AG04450 (cell line): ENCODE measurements at regions not wholly inside any gene's neighbourhood (a gene's known extent, or its start where the extent isn't known, plus 50 kb on each side); places are given as distances from the start of the nearest gene placed in this dataset.
"Not testable (repeated sequence)": the region's sequence is repeated elsewhere in the genome, so short reads cannot be mapped to it uniquely, and the experiment has no call there.

Experiments used
- CTCF ChIA-PET: fragments of 300-600, 350-600 bp; formaldehyde crosslinking; extraction: SDS; loops from one replicate; lab custom pipeline; 2022; ENCODE audit warnings: antibody characterized with exemption, inconsistent platforms; lab: Charles Lee
- POLR2A ChIA-PET: fragments of 350-600 bp; formaldehyde crosslinking; extraction: SDS; loops from one replicate; lab custom pipeline; 2021; ENCODE audit warnings: antibody characterized with exemption, inconsistent platforms; lab: Yijun Ruan, JAX
- DNase-seq: peaks from one replicate; pipeline ENCODE4 v3.0.0-alpha.2; 2011; ENCODE audit warnings: low read depth, low spot score
- H3K27ac ChIP-seq: one replicate; pipeline ENCODE4 v1.5.1; 2012; ENCODE audit warnings: low read depth, low read length, control low read depth
- H3K27me3 ChIP-seq: one replicate; pipeline ENCODE4 v1.6.0; 2012; ENCODE audit warnings: low read length; ENCODE audit not compliant: control insufficient read depth, insufficient read depth
- H3K4me3 ChIP-seq: 2 replicates; pipeline ENCODE4 v1.5.1; 2011; ENCODE audit warnings: mild to moderate bottlenecking, low read depth, low read length, control low read depth
- H3K9me3 ChIP-seq: 2 replicates; pipeline ENCODE4 v1.5.1; 2012; ENCODE audit warnings: low read length; ENCODE audit not compliant: control insufficient read depth, insufficient read depth
- TF ChIP-seq, protein P1 (sequence below): IDR thresholded peaks from 2 replicates; pipeline ENCODE4 v1.5.1; 2011; ENCODE audit warnings: low read depth, low read length, control low read depth, inconsistent platforms

DNA sequence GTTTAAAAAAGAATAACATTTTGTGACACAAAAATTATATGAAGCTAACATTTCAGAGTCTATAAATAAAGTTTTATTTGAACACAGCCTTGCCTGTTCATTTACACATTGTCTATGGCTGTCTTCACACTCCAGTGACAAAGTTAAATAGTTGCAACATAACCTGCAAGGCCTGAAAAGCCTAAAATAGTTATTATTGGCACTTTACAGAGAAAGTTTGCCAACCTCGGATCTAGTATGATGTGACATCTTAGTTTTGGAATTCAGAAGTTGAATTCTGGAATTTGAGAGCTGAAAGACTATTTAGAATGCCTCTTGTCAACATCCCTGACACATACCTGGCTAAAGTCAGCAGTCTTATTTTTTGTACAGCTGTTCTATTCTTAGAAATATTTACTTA, 68.3 kb downstream of the DYRK2 start:
- POLR2A ChIA-PET: no interaction called here

DNA sequence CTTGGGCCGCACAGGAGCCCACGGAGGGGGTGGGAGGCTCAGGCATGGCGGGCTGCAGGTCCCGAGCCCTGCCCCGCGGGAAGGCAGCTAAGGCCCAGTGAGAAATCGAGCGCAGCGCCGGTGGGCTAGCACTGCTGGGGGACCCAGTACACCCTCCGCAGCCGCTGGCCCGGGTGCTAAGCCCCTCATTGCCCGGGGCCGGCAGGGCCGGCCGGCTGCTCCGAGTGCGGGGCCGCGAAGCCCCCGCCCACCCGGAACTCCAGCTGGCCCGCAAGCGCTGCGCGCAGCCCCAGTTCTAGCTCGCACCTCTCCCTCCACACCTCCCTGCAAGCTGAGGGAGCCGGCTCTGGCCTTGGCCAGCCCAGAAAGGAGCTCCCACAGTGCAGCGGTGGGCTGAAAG, 70.8 kb downstream of the DYRK2 start:
- POLR2A ChIA-PET, CTCF ChIA-PET, H3K27me3 ChIP-seq, H3K4me3 ChIP-seq, DNase-seq, H3K27ac ChIP-seq, H3K9me3 ChIP-seq: not testable (repeated sequence)

More for the DNA sequence above, 68.3 kb downstream of the DYRK2 start:
- no peak overlapping the region for H3K4me3 ChIP-seq
- no peak for DNase-seq
- peaks cover 2% of the 10 kb centered on the region; the same call in 1 of the 2 replicates for H3K9me3 ChIP-seq
- H3K27me3 ChIP-seq: no peaks in the 10 kb centered on the region
- CTCF ChIA-PET: no interaction called here
- TF ChIP-seq, protein P1, sequence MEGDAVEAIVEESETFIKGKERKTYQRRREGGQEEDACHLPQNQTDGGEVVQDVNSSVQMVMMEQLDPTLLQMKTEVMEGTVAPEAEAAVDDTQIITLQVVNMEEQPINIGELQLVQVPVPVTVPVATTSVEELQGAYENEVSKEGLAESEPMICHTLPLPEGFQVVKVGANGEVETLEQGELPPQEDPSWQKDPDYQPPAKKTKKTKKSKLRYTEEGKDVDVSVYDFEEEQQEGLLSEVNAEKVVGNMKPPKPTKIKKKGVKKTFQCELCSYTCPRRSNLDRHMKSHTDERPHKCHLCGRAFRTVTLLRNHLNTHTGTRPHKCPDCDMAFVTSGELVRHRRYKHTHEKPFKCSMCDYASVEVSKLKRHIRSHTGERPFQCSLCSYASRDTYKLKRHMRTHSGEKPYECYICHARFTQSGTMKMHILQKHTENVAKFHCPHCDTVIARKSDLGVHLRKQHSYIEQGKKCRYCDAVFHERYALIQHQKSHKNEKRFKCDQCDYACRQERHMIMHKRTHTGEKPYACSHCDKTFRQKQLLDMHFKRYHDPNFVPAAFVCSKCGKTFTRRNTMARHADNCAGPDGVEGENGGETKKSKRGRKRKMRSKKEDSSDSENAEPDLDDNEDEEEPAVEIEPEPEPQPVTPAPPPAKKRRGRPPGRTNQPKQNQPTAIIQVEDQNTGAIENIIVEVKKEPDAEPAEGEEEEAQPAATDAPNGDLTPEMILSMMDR: no peak
- H3K27ac ChIP-seq: no peak overlapping the region

DNA sequence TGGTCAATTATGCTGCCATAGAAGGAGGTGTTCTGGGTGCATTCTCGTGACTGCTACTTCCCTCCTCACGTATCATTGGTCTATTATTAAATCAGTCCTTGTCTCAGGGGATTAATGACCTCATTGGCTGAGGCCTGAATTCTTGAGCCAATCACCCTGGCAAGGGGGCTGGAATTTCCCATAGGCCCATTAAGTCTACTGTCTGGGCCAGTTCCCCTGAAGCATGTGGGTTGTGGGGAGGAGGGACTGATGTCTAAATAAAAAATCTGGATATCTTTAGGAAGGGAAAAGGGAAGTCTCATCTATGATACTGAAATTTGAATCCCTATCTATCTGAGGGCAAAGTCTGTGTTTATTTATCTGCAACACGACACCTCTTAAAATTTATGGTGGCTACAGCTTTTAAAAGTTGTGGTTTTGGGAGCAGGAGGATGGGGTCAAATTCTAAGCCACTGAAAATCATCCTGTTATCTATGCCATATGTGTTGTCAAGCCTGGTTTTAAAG, 71.9 kb downstream of the DYRK2 start:
- H3K4me3 ChIP-seq: no peak overlapping the region
- no peak overlapping the region for H3K27ac ChIP-seq
- TF ChIP-seq, protein P1: no peak
- peaks cover 2% of the 10 kb centered on the region; the same call in 1 of the 2 replicates for H3K9me3 ChIP-seq
- POLR2A ChIA-PET: no interaction called here
- no peak for DNase-seq
- no peaks in the 10 kb centered on the region for H3K27me3 ChIP-seq
- CTCF ChIA-PET: interaction anchor here (1.3 kb wide), 1 partner anchor 222 kb away, joined by 4 read pairs; no protein-coding TSS in a partner anchor

DNA sequence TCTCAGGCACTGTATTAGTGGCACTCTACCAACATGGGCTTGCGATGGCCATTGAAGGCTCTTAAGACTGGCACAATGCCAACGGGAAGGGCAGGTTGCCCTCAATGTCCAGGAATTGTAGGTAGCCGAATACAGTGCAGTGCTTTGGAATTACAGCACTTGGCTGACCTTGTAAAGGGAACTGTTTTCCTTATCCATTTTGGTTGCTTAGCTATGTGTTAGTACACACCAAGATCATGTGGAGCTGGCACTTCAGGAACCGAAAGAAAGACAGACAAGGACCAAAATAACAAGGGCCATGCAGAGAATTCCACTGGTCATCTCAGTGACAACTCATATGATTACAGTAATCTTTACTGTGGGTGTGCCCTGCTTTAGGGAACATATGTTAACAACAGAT, 72.7 kb downstream of the DYRK2 start:
- TF ChIP-seq, protein P1: no peak
- Histone ChIP-seq H3K27ac (no peak overlapping the region), H3K9me3 (peaks cover 2% of the 10 kb centered on the region; the same call in 1 of the 2 replicates), H3K4me3 (no peak overlapping the region), H3K27me3 (no peaks in the 10 kb centered on the region)
- no peak for DNase-seq
- CTCF ChIA-PET: interaction anchor here (1.3 kb wide), 1 partner anchor 222 kb away, joined by 4 read pairs; no protein-coding TSS in a partner anchor
- POLR2A ChIA-PET: no interaction called here

DNA sequence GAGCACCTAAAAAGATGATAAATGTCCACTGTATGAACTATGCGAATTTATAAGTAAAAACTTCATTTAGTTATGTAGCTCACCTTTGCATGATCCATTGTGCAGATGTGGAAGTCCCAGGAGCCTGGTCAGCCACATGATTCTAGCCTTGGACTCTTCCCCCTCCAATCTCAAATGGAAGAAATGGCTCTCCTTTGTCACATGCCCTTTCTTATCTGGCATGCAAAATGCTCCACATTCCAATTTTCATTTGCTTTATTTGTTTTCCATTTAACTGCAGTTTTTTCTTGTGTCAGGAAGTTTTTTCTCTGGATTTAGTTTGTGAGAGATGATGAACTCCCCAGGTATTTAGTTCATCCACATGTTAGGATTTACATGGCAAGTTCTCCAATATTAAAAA, 73.8 kb downstream of the DYRK2 start:
- ChIA-PET POLR2A (no interaction called here), CTCF (no interaction called here)
- Histone ChIP-seq H3K9me3 (peaks cover 2% of the 10 kb centered on the region; the same call in 1 of the 2 replicates), H3K27me3 (no peaks in the 10 kb centered on the region), H3K4me3 (no peak overlapping the region), H3K27ac (no peak overlapping the region)
- TF ChIP-seq, protein P1: no peak
- no peak for DNase-seq

DNA sequence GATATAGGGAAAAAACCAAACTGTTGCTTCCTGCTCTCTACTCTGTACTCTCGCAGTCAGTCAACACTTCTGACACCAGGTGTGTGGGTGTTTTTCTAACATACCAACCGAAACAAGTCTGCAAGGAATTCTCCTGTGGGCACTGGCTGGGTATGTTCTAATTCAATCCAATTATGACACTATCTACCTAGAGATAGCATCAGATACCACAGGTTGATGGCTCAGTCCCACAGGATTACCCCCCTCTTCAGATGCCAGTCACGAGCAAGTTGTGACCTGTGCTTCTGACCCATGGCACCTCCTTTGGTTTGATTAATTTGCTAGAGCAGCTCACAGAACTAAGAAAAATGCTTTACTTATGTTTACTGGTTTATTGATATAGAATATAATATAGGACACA, 78.3 kb downstream of the DYRK2 start:
- no peak overlapping the region for H3K4me3 ChIP-seq
- TF ChIP-seq, protein P1: no peak
- ChIA-PET POLR2A (no interaction called here), CTCF (no interaction called here)
- H3K27ac ChIP-seq: no peak overlapping the region
- no peak for DNase-seq
- H3K9me3 ChIP-seq: no peaks in the 10 kb centered on the region
- no peaks in the 10 kb centered on the region for H3K27me3 ChIP-seq
